SJSA1 (cell line): ENCODE measurements at regions not wholly inside any gene's neighbourhood (a gene's known extent, or its start where the extent isn't known, plus 50 kb on each side); places are given as distances from the start of the nearest gene placed in this dataset.

Experiments
- DNase-seq, 2 experiments: peaks; one replicate each; pipeline ENCODE4 v3.0.0-alpha.2; 2015 to 2020; ENCODE audit warnings: low spot score in 2 of 2, low read depth in 1 of 2
- H3K27ac ChIP-seq: fragments of 250-450 bp; sonication (Bioruptor Pico); 2 replicates; pipeline ENCODE4 v1.5.1; 2020; ENCODE audit warnings: mild to moderate bottlenecking, moderate library complexity
- H3K27me3 ChIP-seq: fragments of 250-450 bp; sonication (Bioruptor Pico); replicated peaks from 2 replicates; pipeline ENCODE4 v1.5.1; 2020; ENCODE audit warnings: mild to moderate bottlenecking, moderate library complexity
- H3K36me3 ChIP-seq: fragments of 250-450 bp; sonication (Bioruptor Pico); 2 replicates; pipeline ENCODE4 v1.5.1; 2020; ENCODE audit warnings: mild to moderate bottlenecking
- H3K4me1 ChIP-seq: fragments of 250-450 bp; sonication (Bioruptor Pico); replicated peaks from 2 replicates; pipeline ENCODE4 v1.6.1; 2021; ENCODE audit warnings: mild to moderate bottlenecking
- H3K4me3 ChIP-seq: fragments of 250-450 bp; sonication (Bioruptor Pico); 2 replicates; pipeline ENCODE4 v1.5.1; 2020; ENCODE audit warnings: mild to moderate bottlenecking
- H3K9me3 ChIP-seq: fragments of 250-450 bp; sonication (Bioruptor Pico); replicated peaks from 2 replicates; pipeline ENCODE4 v1.5.1; 2020; ENCODE audit warnings: mild to moderate bottlenecking

DNA sequence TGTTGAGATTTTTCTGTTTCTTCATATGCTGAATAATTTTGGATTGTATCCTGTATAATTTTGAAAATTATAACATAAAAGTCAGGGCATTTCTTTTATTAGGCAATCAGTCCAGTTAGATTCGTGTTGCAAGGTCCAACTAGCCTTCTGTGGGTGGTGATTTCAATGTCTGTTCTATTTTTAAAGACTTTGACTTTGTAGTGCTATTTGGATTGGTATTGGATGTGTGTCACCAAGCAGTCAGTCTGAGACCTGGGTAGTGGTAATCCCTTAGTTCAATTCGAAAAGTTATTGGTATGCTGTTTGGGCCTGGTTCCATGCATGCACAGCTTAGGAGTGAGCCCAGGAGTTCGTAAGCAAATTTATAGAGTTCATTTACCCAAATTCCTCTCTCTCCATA lies 82.2 kb downstream of the EPDR1 start:
- no peak overlapping the region for H3K4me3 ChIP-seq
- no peaks in the 10 kb centered on the region; the same call in 1 of the 2 replicates for H3K27me3 ChIP-seq
- no peak overlapping the region for H3K27ac ChIP-seq
- no peaks in the 10 kb centered on the region for H3K9me3 ChIP-seq
- no peaks in the 10 kb centered on the region for H3K4me1 ChIP-seq
- H3K36me3 ChIP-seq: no peaks in the 10 kb centered on the region
- no peak for DNase-seq

DNA sequence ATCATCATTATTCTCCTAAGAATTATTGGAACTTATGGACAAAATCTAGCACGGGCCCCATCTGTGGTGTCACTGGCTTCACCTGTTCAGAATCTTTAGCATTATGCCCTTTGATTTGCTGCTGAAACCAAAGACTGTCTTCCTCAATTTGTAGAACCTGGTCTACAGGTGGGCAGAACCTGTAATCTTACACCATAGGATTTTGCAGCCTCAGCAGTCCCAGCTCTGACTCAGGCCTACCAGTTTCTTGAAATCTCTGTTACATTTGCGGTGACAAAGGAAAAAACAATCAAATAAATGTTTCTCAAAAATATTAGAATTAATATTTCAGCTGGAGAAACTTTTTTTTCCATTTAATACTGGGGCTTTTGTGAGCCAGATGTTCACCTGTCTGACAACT lies 86.1 kb downstream of the EPDR1 start:
- Histone ChIP-seq H3K27me3 (no peaks in the 10 kb centered on the region), H3K9me3 (no peaks in the 10 kb centered on the region), H3K36me3 (no peaks in the 10 kb centered on the region), H3K27ac (no peak overlapping the region), H3K4me1 (no peaks in the 10 kb centered on the region), H3K4me3 (no peak overlapping the region)
- no peak for DNase-seq

DNA sequence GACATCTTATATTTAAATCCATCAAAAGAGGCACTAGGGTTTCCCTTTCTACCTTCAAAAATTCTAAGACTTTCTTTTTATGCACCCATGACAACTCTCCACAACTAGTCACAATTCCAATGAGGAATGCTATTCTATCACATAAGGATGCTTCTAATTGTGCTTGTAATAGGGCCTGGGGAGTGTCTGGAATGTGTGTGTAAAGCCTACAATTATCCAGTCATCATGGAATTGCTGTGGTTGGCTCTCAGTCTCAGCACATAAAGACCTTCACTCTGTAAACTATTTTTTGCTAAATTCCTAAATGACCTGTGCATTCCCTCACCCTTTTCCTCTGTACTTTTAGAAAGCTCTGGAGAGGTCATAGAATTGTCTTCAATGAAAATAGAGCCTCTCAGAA lies 86.7 kb downstream of the EPDR1 start:
- H3K27me3 ChIP-seq: no peaks in the 10 kb centered on the region
- no peaks in the 10 kb centered on the region for H3K9me3 ChIP-seq
- no peak overlapping the region for H3K27ac ChIP-seq
- no peaks in the 10 kb centered on the region for H3K4me1 ChIP-seq
- H3K4me3 ChIP-seq: no peak overlapping the region
- no peak for DNase-seq
- H3K36me3 ChIP-seq: no peaks in the 10 kb centered on the region

DNA sequence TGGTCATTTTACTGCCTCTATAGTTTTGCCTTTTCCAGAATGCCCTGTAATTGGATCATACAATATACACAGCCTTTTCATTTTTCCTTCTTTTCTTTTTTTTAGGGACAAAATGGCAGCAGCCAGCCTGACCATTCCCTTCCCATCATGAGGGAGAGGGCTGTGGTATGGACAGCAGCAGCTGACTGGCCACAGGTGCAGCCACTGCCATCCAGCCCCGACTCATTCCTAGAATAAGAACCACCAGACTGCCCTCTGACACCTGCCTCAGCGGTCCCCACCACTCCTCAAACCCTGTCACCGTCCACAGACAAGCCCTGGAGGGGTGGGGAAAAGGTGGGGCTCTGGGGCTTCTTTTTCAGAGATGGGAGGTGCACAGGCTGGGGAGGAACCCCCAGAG lies 92.8 kb downstream of the EPDR1 start:
- DNase-seq: no peak
- H3K27me3 ChIP-seq: no peaks in the 10 kb centered on the region
- no peak overlapping the region for H3K4me3 ChIP-seq
- H3K36me3 ChIP-seq: no peaks in the 10 kb centered on the region
- no peaks in the 10 kb centered on the region for H3K4me1 ChIP-seq
- no peaks in the 10 kb centered on the region for H3K9me3 ChIP-seq
- H3K27ac ChIP-seq: no peak overlapping the region

DNA sequence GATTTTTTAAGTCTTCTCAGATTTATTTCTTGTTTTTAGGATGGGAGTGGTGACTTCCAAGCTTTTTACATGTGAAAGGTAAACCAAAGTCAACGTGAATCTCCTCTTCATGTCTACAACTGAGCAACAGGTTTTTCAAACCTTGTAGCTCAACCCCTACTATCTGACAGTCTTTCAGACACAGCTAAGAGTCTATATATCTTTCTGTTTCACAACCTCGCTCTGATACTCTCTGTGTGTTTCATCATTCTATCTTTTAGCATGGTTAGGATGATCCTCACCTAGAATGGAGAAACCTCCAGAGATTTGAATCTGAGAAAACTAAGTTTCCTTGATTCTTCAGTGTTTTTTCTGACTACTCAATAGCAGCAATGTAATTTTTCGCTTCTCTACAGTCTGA lies 96.1 kb downstream of the EPDR1 start:
- no peak for DNase-seq
- Histone ChIP-seq H3K36me3 (no peaks in the 10 kb centered on the region), H3K4me3 (no peak overlapping the region), H3K4me1 (no peaks in the 10 kb centered on the region), H3K9me3 (no peaks in the 10 kb centered on the region), H3K27me3 (0 out of 2 replicates have a peak, but pooled peaks cover 3% of the 10 kb centered on the region), H3K27ac (no peak overlapping the region)

DNA sequence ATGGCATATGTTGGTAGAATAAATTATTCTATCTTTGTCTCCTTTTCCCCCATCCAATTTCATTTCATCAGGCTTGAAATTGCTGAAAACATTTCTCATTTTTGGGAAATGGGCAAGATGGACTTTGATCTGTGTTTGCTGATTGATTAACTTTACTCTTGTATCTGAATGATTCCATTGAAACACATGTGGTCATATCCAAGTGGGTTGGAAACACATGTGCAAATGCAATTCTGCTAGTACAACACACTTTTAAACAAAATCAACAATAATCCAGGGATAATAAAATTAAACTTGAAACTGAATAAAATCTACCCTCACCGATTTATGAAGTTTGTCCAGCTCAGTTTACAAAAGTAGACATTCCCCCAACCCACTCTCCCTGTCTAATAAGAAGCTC lies 96.9 kb downstream of the EPDR1 start:
- DNase-seq: no peak
- H3K27ac ChIP-seq: no peak overlapping the region
- no peaks in the 10 kb centered on the region for H3K36me3 ChIP-seq
- H3K27me3 ChIP-seq: 0 out of 2 replicates have a peak, but pooled peaks cover 3% of the 10 kb centered on the region
- no peaks in the 10 kb centered on the region for H3K9me3 ChIP-seq
- no peak overlapping the region for H3K4me3 ChIP-seq
- no peaks in the 10 kb centered on the region for H3K4me1 ChIP-seq

DNA sequence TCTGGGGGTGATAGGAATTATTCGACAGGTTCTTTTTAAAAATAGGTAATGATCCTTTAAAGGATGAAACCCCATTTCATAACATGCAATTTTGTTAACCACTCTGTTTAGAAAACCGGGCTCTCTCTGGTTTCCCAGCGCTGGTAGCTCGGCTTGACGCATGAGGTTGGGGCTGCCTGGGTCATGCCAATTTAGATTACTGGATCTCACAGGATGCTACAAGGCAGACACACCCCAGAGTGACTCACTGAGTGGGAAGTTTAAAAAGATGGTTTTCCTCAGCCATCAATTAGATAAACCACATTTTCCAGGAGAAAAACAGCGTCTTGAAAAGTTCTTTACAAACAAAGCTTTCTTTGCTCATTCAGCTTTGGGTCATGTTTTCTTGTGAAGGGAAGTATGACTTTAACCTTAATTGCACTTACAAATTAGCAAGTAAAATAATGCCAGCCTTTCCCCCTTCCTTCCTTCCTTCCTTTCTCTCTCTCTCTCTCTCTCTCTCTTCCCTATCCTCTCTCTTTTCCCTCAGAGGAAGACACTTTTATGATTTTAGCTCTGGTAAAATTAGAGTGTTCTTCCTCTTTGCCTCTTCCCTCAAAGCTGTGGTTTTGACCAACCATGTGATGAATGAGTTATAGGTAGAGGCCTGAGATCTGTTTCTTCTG lies 99.8 kb downstream of the EPDR1 start:
- DNase-seq: no peak
- H3K4me1 ChIP-seq: no peaks in the 10 kb centered on the region
- no peak overlapping the region for H3K27ac ChIP-seq
- no peaks in the 10 kb centered on the region for H3K9me3 ChIP-seq
- H3K4me3 ChIP-seq: no peak overlapping the region
- no peaks in the 10 kb centered on the region for H3K36me3 ChIP-seq
- 0 out of 2 replicates have a peak, but pooled peaks cover 3% of the 10 kb centered on the region for H3K27me3 ChIP-seq

DNA sequence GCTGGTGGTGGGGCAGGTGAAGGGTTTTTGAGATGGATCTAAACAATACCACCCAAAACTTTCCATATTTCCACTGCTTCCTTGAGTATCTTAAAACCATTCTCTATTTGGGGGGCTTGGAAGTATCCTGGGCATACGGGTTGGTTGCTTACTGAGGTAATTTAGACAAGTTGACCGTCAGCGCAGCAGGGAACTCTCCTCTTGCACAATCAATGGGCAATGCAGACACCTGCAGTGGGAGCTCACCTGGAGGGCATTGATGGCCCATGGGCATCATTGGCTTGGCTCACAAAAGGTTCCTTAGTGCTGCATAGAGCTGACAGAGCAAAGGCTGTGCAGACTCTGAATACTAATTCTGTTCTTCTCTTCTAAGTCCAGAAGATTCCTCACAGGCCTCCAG lies 101.5 kb downstream of the EPDR1 start:
- Histone ChIP-seq H3K4me3 (no peak overlapping the region), H3K27me3 (0 out of 2 replicates have a peak, but pooled peaks cover 3% of the 10 kb centered on the region), H3K9me3 (no peaks in the 10 kb centered on the region), H3K36me3 (no peaks in the 10 kb centered on the region), H3K4me1 (no peaks in the 10 kb centered on the region), H3K27ac (no peak overlapping the region)
- DNase-seq: no peak

DNA sequence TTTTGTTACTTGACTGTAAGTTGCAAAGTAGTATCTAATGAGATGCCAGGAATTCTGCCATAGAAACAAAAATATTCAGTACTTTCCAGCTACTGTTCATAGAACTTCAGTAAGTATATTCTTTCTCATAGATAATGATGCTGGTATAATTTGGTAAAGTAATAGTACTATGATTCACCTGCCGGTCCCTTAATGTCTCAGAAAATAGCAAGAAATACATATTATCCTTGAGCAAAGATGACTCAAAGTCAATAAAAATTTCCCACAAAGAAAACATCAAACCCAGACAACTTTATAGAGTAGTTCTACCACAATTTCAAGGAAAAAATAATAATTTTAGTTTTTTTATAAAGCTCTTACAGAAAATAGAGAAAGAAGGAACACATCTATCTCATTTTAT lies 105.4 kb downstream of the EPDR1 start:
- H3K9me3 ChIP-seq: no peaks in the 10 kb centered on the region

DNA sequence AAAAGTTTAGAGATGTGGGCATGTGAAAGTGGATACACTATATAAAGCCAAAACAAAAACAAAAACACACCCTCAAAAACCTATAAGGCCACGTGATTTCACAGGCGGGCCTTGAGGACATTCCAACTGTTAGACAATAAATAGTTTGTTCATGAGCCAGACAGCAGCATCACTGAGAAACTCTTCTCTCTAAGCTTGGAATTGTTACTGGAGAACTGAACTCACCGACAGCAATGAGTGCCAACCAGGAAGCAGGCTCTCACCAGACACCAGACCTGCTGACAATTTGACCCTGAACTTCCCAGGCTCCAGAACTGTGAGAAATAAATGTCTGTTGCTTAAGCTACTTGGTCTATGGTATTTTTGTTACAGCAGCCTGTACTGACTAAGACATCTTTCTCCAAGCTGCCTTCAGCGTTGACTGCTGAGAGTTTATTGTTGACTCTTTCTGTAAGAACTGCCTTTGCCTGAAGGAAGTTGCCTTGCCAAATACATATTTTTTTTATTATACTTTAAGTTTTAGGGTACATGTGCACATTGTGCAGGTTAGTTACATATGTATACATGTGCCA lies 107.5 kb downstream of the EPDR1 start:
- Histone ChIP-seq H3K27me3 (no peaks in the 10 kb centered on the region), H3K4me1 (no peaks in the 10 kb centered on the region), H3K27ac (no peak overlapping the region), H3K36me3 (no peaks in the 10 kb centered on the region), H3K4me3 (no peak overlapping the region), H3K9me3 (no peaks in the 10 kb centered on the region)
- DNase-seq: no peak

More for the DNA sequence above, 105.4 kb downstream of the EPDR1 start:
- DNase-seq: no peak
- Histone ChIP-seq H3K4me1 (no peaks in the 10 kb centered on the region), H3K4me3 (no peak overlapping the region), H3K27me3 (no peaks in the 10 kb centered on the region), H3K27ac (no peak overlapping the region), H3K36me3 (no peaks in the 10 kb centered on the region)

DNA sequence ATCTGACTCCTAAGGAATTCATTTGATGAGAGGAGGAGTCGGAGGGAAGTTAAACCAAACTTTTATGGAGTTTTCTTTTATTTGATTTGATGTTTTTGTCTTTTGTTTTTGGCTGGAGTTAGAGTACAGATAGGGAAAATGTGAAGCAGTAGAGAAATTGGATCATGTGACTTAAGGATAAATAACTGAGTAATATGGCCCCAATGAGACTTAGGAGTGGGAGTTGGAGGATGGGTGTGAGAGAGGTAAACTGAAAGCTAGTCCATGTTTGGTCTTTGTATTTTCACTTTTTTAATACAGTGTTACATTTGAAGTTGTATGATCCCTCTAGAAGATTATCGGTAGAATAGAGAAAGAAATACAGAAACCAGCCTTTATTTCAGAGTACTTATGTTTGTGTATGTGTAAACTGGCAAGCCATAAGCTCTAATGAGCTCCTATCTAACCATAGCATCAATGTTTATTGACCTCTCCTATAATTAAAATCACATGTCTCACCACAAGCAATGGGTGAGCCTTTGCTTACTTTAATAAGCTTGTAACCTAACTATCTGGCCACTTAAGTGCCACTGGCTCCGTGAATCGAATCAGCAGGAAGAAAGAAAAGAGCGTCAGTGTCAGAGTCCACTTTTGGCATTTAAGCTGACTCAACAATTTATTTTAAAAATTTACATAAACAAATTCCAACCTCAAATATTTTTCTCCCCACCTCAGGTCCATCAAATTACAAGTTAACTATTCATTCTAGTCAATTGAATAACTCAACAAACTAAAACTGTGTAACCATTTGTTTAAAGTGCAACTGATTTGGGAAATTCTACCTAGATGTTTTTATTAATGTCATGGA lies 113.8 kb downstream of the EPDR1 start:
- no peaks in the 10 kb centered on the region for H3K36me3 ChIP-seq
- no peaks in the 10 kb centered on the region for H3K4me1 ChIP-seq
- H3K4me3 ChIP-seq: no peak overlapping the region
- no peaks in the 10 kb centered on the region for H3K9me3 ChIP-seq
- no peaks in the 10 kb centered on the region for H3K27me3 ChIP-seq
- H3K27ac ChIP-seq: no peak overlapping the region
- no peak for DNase-seq

DNA sequence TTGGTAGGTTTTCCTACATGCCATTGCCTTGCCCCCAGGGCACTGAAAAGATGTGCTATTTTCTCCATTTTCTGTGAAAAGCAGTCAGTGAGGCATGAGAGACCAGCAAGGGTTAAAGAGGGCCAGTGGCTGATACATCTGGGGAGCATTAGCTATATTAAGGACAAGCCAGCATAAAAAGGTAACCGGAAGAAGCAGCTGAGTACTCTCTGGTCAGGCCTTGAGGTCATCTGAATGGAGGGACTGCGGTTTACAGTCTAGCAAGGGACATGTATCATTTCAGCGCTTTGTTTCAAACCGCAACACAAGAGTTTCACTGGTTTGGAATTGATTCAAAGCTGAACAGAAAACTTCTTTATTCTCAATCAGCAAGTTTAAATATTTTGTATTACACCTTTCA lies 120.4 kb downstream of the EPDR1 start:
- H3K27me3 ChIP-seq: peaks cover 2% of the 10 kb centered on the region; the same call in 1 of the 2 replicates

DNA sequence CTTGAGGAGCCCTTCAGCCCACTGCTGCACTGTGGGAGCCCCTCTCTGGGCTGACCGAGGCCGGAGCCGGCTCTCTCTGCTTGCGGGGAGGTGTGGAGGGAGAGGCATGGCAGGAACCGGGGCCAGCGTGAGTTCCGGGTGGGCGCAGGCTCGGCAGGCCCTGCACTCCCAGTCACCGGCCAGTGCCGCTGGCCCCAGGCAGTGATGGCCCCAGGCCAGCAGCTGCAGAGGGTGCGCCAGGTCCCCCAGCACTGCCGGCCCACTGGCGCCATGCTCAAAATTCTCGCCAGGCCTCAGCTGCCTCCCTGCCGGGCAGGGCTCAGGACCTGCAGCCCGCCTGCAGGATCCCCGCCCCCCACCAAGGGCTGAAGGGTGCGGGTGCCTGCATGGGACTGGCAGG lies 128.4 kb upstream of the STARD3NL start:
- H3K36me3 ChIP-seq: no peaks in the 10 kb centered on the region
- H3K4me3 ChIP-seq: no peak overlapping the region
- DNase-seq: no peak
- no peaks in the 10 kb centered on the region for H3K4me1 ChIP-seq
- no peaks in the 10 kb centered on the region for H3K27me3 ChIP-seq
- H3K27ac ChIP-seq: no peak overlapping the region
- H3K9me3 ChIP-seq: no peaks in the 10 kb centered on the region

More for the DNA sequence above, 120.4 kb downstream of the EPDR1 start:
- no peak for DNase-seq
- Histone ChIP-seq H3K4me3 (no peak overlapping the region), H3K36me3 (no peaks in the 10 kb centered on the region), H3K4me1 (no peaks in the 10 kb centered on the region), H3K27ac (no peak overlapping the region), H3K9me3 (no peaks in the 10 kb centered on the region)

DNA sequence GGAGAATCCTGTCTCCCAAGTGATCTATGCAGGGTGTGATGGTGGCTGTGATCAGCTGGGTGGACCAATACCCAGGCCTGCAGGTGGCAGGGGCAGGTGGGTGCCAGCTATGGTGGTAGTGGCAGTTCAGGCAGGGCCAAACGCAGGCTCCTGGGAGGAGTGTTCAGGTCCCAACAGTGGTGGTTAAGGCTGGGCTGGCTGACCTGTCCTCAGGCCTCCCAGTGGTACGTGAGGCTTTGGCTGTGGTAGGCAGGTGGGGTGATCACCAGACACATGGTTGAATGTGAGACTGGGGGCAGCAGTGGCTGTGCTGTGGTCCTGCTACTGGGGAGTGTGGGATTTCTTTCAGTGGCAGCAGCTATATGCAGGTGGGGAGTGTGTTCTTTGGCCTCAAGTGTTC lies 126.7 kb upstream of the STARD3NL start:
- H3K36me3 ChIP-seq: no peaks in the 10 kb centered on the region

More for the DNA sequence above, 126.7 kb upstream of the STARD3NL start:
- no peak for DNase-seq
- Histone ChIP-seq H3K4me3 (no peak overlapping the region), H3K27me3 (no peaks in the 10 kb centered on the region), H3K27ac (no peak overlapping the region), H3K9me3 (no peaks in the 10 kb centered on the region), H3K4me1 (no peaks in the 10 kb centered on the region)
